ENCODE measurements at regions not wholly inside any gene's neighbourhood (a gene's known extent, or its start where the extent isn't known, plus 50 kb on each side); places are given as distances from the start of the nearest gene placed in this dataset.

DNA sequence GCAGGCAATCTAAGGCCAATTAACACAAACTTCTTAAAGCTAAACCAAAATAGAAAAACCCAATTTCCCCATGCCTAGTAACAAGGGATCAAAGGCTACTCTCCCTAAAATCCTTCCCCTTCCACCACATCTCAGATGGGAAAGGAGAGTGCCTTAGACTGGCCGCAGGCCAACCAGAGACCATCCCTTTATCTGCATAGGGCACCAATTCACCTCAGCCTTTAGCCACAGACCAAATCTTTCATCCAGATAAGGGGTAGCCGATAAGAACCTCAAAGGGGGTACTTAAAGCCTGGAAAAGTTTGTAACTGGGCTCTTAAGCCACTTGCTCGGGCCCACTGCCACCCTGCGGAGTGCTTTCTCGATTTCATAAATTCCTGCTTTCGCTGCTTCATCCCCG, 68.3 kb downstream of the TEX13C start:
- Mint-ChIP-seq H3K4me3 (ENCODE audit: unreplicated experiment) (no peak overlapping the region), H3K36me3 (ENCODE audit: low read depth) (no peaks in the 10 kb centered on the region), H3K9me3 (ENCODE audit: low read depth) (no peaks in the 10 kb centered on the region), H3K27ac (ENCODE audit: unreplicated experiment) (no peak overlapping the region), H3K4me1 (ENCODE audit: low read depth) (no peaks in the 10 kb centered on the region), H3K27me3 (ENCODE audit: low read depth) (peaks cover 19% of the 10 kb centered on the region)
- no peak for DNase-seq (ENCODE audit: low spot score)
- TF ChIP-seq, protein P1, sequence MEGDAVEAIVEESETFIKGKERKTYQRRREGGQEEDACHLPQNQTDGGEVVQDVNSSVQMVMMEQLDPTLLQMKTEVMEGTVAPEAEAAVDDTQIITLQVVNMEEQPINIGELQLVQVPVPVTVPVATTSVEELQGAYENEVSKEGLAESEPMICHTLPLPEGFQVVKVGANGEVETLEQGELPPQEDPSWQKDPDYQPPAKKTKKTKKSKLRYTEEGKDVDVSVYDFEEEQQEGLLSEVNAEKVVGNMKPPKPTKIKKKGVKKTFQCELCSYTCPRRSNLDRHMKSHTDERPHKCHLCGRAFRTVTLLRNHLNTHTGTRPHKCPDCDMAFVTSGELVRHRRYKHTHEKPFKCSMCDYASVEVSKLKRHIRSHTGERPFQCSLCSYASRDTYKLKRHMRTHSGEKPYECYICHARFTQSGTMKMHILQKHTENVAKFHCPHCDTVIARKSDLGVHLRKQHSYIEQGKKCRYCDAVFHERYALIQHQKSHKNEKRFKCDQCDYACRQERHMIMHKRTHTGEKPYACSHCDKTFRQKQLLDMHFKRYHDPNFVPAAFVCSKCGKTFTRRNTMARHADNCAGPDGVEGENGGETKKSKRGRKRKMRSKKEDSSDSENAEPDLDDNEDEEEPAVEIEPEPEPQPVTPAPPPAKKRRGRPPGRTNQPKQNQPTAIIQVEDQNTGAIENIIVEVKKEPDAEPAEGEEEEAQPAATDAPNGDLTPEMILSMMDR (IDR thresholded peaks at IDR 0.05), result no peak

DNA sequence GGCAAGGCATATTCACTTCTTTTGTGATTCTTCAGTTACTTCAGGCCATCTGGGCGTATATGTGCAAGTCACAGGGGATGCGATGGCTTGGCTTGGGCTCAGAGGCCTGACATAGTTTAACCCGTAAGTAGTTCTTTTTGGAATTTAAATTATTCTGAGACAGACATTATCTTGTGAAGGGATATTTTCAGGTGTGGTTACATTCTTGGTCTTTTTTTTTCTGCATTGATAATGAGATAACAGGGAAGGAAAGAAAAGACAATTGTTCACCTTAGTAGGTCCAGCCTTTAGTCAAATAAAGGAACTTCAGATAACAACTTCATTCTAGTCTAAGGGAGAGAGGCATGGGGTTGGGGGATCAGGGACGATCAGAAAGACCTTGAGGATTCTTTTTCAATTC, 74.8 kb downstream of the TEX13C start:
- Mint-ChIP-seq H3K4me3 (ENCODE audit: unreplicated experiment) (no peak overlapping the region), H3K4me1 (ENCODE audit: low read depth) (no peaks in the 10 kb centered on the region), H3K27ac (ENCODE audit: unreplicated experiment) (no peak overlapping the region)

DNA sequence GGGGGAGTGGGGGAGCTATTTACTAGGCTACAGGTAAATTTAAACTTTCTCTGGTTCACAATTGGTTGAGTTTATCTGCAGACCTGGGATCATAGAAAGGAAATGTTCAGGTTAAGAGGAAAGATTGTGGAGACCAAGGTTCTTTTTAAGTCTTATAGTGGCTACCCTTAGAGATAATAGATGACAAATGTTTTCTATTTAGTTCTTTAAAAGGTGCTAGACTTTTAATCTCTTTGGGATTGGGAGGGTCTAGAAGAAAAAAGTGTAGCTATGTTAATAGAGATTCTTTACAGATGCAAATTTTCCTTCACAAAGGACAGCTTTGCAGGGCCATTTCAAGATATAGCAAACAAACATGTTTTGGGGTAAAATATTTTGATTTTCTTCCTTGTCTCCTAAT, 76.0 kb downstream of the TEX13C start:
- Mint-ChIP-seq H3K27ac (ENCODE audit: unreplicated experiment) (no peak overlapping the region), H3K27me3 (ENCODE audit: low read depth) (peaks cover 12% of the 10 kb centered on the region), H3K4me3 (ENCODE audit: unreplicated experiment) (no peak overlapping the region), H3K4me1 (ENCODE audit: low read depth) (no peaks in the 10 kb centered on the region), H3K9me3 (ENCODE audit: low read depth) (peaks cover 3% of the 10 kb centered on the region), H3K36me3 (ENCODE audit: low read depth) (no peaks in the 10 kb centered on the region)
- TF ChIP-seq, protein P1 (IDR thresholded peaks at IDR 0.05), result no peak
- no peak for DNase-seq (ENCODE audit: low spot score)

More for the DNA sequence above, 74.8 kb downstream of the TEX13C start:
- Mint-ChIP-seq H3K9me3 (ENCODE audit: low read depth) (no peaks in the 10 kb centered on the region), H3K36me3 (ENCODE audit: low read depth) (no peaks in the 10 kb centered on the region), H3K27me3 (ENCODE audit: low read depth) (peaks cover 12% of the 10 kb centered on the region)
- TF ChIP-seq, protein P1 (IDR thresholded peaks at IDR 0.05), result no peak
- no peak for DNase-seq (ENCODE audit: low spot score)

DNA sequence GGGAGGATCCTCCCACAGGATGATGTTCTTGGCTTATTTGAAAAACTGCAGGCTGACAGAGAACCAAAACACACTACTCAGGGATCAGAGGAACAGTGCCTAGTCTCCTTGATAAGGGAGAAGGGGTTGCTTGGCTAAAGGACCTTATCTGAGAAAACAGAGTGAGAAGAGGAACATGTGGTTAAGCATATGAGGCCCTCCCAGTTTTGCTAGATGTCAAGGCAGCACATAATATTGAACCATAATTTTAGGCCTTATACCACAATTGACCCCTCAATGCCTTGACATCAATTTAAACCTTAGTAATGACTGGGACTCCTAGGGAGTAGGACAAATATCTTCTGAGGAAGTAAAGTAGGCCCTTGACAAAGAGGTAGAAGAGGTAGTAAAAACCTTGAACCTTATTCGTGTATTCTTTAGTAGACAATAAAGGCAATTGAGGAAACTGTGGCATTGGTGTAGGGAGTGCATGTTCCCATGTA, 79.3 kb downstream of the TEX13C start:
- Mint-ChIP-seq H3K27ac (ENCODE audit: unreplicated experiment) (no peak overlapping the region), H3K36me3 (ENCODE audit: low read depth) (no peaks in the 10 kb centered on the region), H3K4me1 (ENCODE audit: low read depth) (no peaks in the 10 kb centered on the region), H3K27me3 (ENCODE audit: low read depth) (peaks cover 3% of the 10 kb centered on the region), H3K9me3 (ENCODE audit: low read depth) (peaks cover 11% of the 10 kb centered on the region), H3K4me3 (ENCODE audit: unreplicated experiment) (no peak overlapping the region)
- TF ChIP-seq, protein P1 (IDR thresholded peaks at IDR 0.05), result no peak
- no peak for DNase-seq (ENCODE audit: low spot score)

DNA sequence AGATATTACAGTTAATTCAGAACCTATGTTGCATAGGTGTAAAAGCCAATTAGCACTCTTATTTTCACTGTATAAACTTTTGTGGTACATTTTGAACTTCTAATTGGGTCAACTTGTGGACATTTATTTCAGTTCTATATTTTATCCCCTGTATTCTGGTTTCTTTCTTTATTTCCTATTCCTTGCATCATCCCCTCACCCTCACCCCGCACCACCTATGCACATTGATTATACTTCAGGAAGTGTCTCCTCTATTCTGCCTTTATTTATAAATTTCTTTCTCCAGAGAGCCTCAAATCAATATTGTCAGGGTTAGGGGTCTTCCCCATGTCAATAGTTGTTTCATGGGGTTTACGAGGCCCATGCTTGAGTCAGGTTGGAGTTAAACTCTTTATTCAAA, 83.1 kb downstream of the TEX13C start:
- Mint-ChIP-seq H3K27me3 (ENCODE audit: low read depth) (no peaks in the 10 kb centered on the region), H3K36me3 (ENCODE audit: low read depth) (no peaks in the 10 kb centered on the region), H3K4me1 (ENCODE audit: low read depth) (no peaks in the 10 kb centered on the region), H3K4me3 (ENCODE audit: unreplicated experiment) (no peak overlapping the region), H3K9me3 (ENCODE audit: low read depth) (peaks cover 19% of the 10 kb centered on the region), H3K27ac (ENCODE audit: unreplicated experiment) (no peak overlapping the region)
- no peak for DNase-seq (ENCODE audit: low spot score)
- TF ChIP-seq, protein P1 (IDR thresholded peaks at IDR 0.05), result no peak

All from chondrocyte (in vitro differentiated cells).